ENCODE measurements at regions not wholly inside any gene's neighbourhood (a gene's known extent, or its start where the extent isn't known, plus 50 kb on each side); places are given as distances from the start of the nearest gene placed in this dataset.

- H3K27ac ChIP-seq = peak overlapping the region; percentile 90
- TF ChIP-seq CTCF (conservative IDR thresholded peaks at IDR 0.05) = no peak
Observed at GRCh38 chr2:236823963-236824362, 254.3 kb downstream of the ACKR3 start.

- peak overlapping the region; percentile 90 for H3K27ac ChIP-seq
- no peak for TF ChIP-seq CTCF (conservative IDR thresholded peaks at IDR 0.05)
Observed at GRCh38 chr2:236824836-236825235, 255.2 kb downstream of the ACKR3 start.

- H3K27ac ChIP-seq = peak overlapping the region; percentile 90
- no peak for TF ChIP-seq CTCF (conservative IDR thresholded peaks at IDR 0.05)
Observed at GRCh38 chr2:236825989-236826510, 256.4 kb downstream of the ACKR3 start.

GRCh38 chr2:236826606-236827156 is 257.1 kb downstream of the ACKR3 start:
- H3K27ac ChIP-seq = peak overlapping the region; percentile 90
- no peak for TF ChIP-seq CTCF (conservative IDR thresholded peaks at IDR 0.05)

GRCh38 chr2:236827997-236828396 is 257.7 kb upstream of the COPS8 start:
- H3K27ac ChIP-seq = no peak overlapping the region
- no peak for TF ChIP-seq CTCF (conservative IDR thresholded peaks at IDR 0.05)

GRCh38 chr2:236828820-236829219 is 256.9 kb upstream of the COPS8 start:
- H3K27ac ChIP-seq = no peak overlapping the region
- no peak for TF ChIP-seq CTCF (conservative IDR thresholded peaks at IDR 0.05)

GRCh38 chr2:236830926-236831325 is 254.8 kb upstream of the COPS8 start:
- TF ChIP-seq CTCF (conservative IDR thresholded peaks at IDR 0.05) = no peak

More at GRCh38 chr2:236830926-236831325, 254.8 kb upstream of the COPS8 start:
- no peak overlapping the region for H3K27ac ChIP-seq

Measured in VCaP (cell line).